Trophoblast cell (in vitro differentiated cells and primary cell): ENCODE measurements at regions not wholly inside any gene's neighbourhood (a gene's known extent, or its start where the extent isn't known, plus 50 kb on each side); places are given as distances from the start of the nearest gene placed in this dataset.

Source experiments
- DNase-seq, 2 donors: peaks; one replicate each; pipeline ENCODE4 v3.0.0-alpha.2; 2016
- H2AFZ ChIP-seq: 2 replicates; pipeline ENCODE4 v1.6.1; 2013; ENCODE audit warnings: low read length, moderate library complexity, mild to moderate bottlenecking; ENCODE audit not compliant: insufficient read depth, poor library complexity
- H2AK5ac ChIP-seq: 2 replicates; pipeline ENCODE4 v1.6.1; 2013; ENCODE audit warnings: mild to moderate bottlenecking, low read length
- H2BK120ac ChIP-seq: 2 replicates; pipeline ENCODE4 v1.6.1; 2013; ENCODE audit warnings: low read length, mild to moderate bottlenecking, moderate library complexity; ENCODE audit not compliant: insufficient read depth, poor library complexity
- H2BK12ac ChIP-seq: 2 replicates; pipeline ENCODE4 v1.6.1; 2013; ENCODE audit warnings: mild to moderate bottlenecking, low read length, moderate library complexity
- H2BK5ac ChIP-seq: 2 replicates; pipeline ENCODE4 v1.6.1; 2013; ENCODE audit warnings: low read length, low read depth, moderate library complexity, mild to moderate bottlenecking; ENCODE audit not compliant: poor library complexity
- H3K14ac ChIP-seq: 2 replicates; pipeline ENCODE4 v1.6.1; 2013; ENCODE audit warnings: mild to moderate bottlenecking, low read length
- H3K18ac ChIP-seq: 2 replicates; pipeline ENCODE4 v1.6.1; 2013; ENCODE audit warnings: mild to moderate bottlenecking, low read length
- H3K23ac ChIP-seq: 2 replicates; pipeline ENCODE4 v1.6.1; 2013; ENCODE audit warnings: low read length
- H3K27ac ChIP-seq: 2 replicates; pipeline ENCODE4 v1.5.1; 2013; ENCODE audit warnings: low read depth, mild to moderate bottlenecking, inconsistent platforms, low read length, moderate library complexity
- H3K27me3 ChIP-seq: 2 replicates; pipeline ENCODE4 v1.6.1; 2013; ENCODE audit warnings: inconsistent platforms, mild to moderate bottlenecking, low read length, moderate library complexity; ENCODE audit not compliant: insufficient read depth
- H3K36me3 ChIP-seq, 2 experiments: 1 replicate in 1 of 2; 2 replicates in 1 of 2; pipeline ENCODE4 v1.6.1; 2013; ENCODE audit warnings: low read length in 2 of 2, mild to moderate bottlenecking in 2 of 2, moderate library complexity in 1 of 2; ENCODE audit not compliant: insufficient read depth in 2 of 2, control insufficient read depth in 1 of 2
- H3K4ac ChIP-seq: 2 replicates; pipeline ENCODE4 v1.6.1; 2013; ENCODE audit warnings: low read depth, mild to moderate bottlenecking, low read length, moderate library complexity
- H3K4me1 ChIP-seq, 2 experiments: 1 replicate in 1 of 2; 2 replicates in 1 of 2; pipeline ENCODE4 v1.6.1; 2013; ENCODE audit warnings: low read length in 2 of 2, mild to moderate bottlenecking in 2 of 2, moderate library complexity in 1 of 2; ENCODE audit not compliant: insufficient read depth in 2 of 2, control insufficient read depth in 1 of 2
- H3K4me2 ChIP-seq: 2 replicates; pipeline ENCODE4 v1.6.1; 2013; ENCODE audit warnings: inconsistent platforms, mild to moderate bottlenecking, low read length, moderate library complexity
- H3K4me3 ChIP-seq: 2 replicates; pipeline ENCODE4 v1.5.1; 2013; ENCODE audit warnings: mild to moderate bottlenecking, low read depth, low read length, inconsistent platforms
- H3K79me1 ChIP-seq: one replicate; pipeline ENCODE4 v1.6.1; 2013; ENCODE audit warnings: low read length
- H3K79me2 ChIP-seq: 2 replicates; pipeline ENCODE4 v1.6.1; 2013; ENCODE audit warnings: low read length, mild to moderate bottlenecking; ENCODE audit not compliant: control insufficient read depth, insufficient read depth, poor library complexity
- H3K9ac ChIP-seq: 2 replicates; pipeline ENCODE4 v1.6.1; 2013; ENCODE audit warnings: mild to moderate bottlenecking, low read length
- H3K9me3 ChIP-seq: 2 replicates; pipeline ENCODE4 v1.6.1; 2013; ENCODE audit warnings: low read depth, mild to moderate bottlenecking, control low read depth, inconsistent platforms, low read length; ENCODE audit not compliant: insufficient read depth
- H4K12ac ChIP-seq: 2 replicates; pipeline ENCODE4 v1.6.1; 2013; ENCODE audit warnings: low read depth, mild to moderate bottlenecking, low read length, moderate library complexity
- H4K8ac ChIP-seq: 2 replicates; pipeline ENCODE4 v1.6.1; 2013; ENCODE audit warnings: low read depth, mild to moderate bottlenecking, low read length, moderate library complexity
- H4K91ac ChIP-seq: one replicate; pipeline ENCODE4 v1.6.1; 2013; ENCODE audit warnings: low read depth, mild to moderate bottlenecking, low read length, moderate library complexity
- WGBS: extraction: QIAGEN DNeasy Blood & Tissue Kit; methylation state at CpG from one replicate; pipeline ENCODE4 v1.1.7; 2013; ENCODE audit warnings: missing lambda C conversion rate; ENCODE audit not compliant: insufficient read length, insufficient coverage; ENCODE audit errors: extremely low coverage; 5-methylcytosine and 5-hydroxymethylcytosine counted together

DNA sequence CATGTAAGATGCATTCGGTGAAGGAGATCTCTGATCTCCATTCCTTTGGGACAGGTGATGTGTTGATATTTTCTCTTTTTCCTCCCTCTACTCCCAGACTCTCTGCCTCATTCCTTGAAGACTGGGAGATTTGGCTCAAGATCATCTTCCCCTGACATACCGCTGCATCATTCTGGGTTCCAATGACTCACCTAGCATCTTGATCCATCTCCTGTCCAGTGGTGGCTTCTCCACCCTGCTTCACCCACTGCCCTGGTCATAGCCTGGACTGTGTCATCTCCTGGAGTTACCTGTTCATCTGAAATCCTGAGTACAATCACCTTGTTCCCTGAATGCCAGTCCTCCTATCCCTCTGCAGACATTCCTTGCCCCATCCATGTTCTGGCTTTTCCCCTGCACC, 57.4 kb upstream of the TRAK1 start:
- no peak overlapping the region for H3K27ac ChIP-seq
- H3K4me2 ChIP-seq = no peak overlapping the region
- no peak overlapping the region for H4K12ac ChIP-seq
- no peak overlapping the region for H4K8ac ChIP-seq
- peaks cover 34 to 56% of the 10 kb centered on the region in 2 experiments for H3K4me1 ChIP-seq
- H2AK5ac ChIP-seq = no peak overlapping the region
- H2BK120ac ChIP-seq = no peak overlapping the region
- H3K23ac ChIP-seq = no peak overlapping the region
- H3K9ac ChIP-seq = no peak overlapping the region
- no peaks in the 10 kb centered on the region for H3K27me3 ChIP-seq
- peak overlapping the region; percentile 31 for H3K4ac ChIP-seq
- peak overlapping the region; percentile 34 for H3K18ac ChIP-seq
- H2AFZ ChIP-seq = no peak overlapping the region
- no peak overlapping the region for H3K4me3 ChIP-seq
- H4K91ac ChIP-seq = no peak overlapping the region
- H3K14ac ChIP-seq = peak overlapping the region; percentile 51
- H3K79me2 ChIP-seq = peaks cover 16% of the 10 kb centered on the region
- H2BK12ac ChIP-seq = peak overlapping the region; percentile 12
- peak; percentile 47 to 64 for DNase-seq
- peaks cover 2 to 4% of the 10 kb centered on the region in 2 experiments for H3K36me3 ChIP-seq
- peaks cover 34% of the 10 kb centered on the region for H3K79me1 ChIP-seq
- no CpG with 5 or more reads among the region's 2 CpGs for WGBS
- H2BK5ac ChIP-seq = no peak overlapping the region
- H3K9me3 ChIP-seq = no peaks in the 10 kb centered on the region

- no peak overlapping the region for H3K18ac ChIP-seq
- no peak overlapping the region for H3K4me2 ChIP-seq
- H2AK5ac ChIP-seq = no peak overlapping the region
- DNase-seq = peak; percentile 96 to 97
- H3K79me2 ChIP-seq = peaks cover 11% of the 10 kb centered on the region
- H3K9ac ChIP-seq = no peak overlapping the region
- peak overlapping the region; percentile 52 for H3K4ac ChIP-seq
- H3K4me1 ChIP-seq = peaks cover 31 to 56% of the 10 kb centered on the region in 2 experiments
- peaks cover 2 to 4% of the 10 kb centered on the region in 2 experiments for H3K36me3 ChIP-seq
- no peaks in the 10 kb centered on the region for H3K9me3 ChIP-seq
- H4K12ac ChIP-seq = no peak overlapping the region
- H3K79me1 ChIP-seq = peaks cover 29% of the 10 kb centered on the region
- peak overlapping the region; percentile 20 for H2BK12ac ChIP-seq
- H3K14ac ChIP-seq = peak overlapping the region; percentile 54
- no peaks in the 10 kb centered on the region for H3K27me3 ChIP-seq
- H3K23ac ChIP-seq = no peak overlapping the region
- H4K91ac ChIP-seq = peak overlapping the region; percentile 61
- no peak overlapping the region for H4K8ac ChIP-seq
- peak overlapping the region; percentile 4 for H2BK120ac ChIP-seq
- WGBS = no CpG with 5 or more reads among the region's 15 CpGs
- H2BK5ac ChIP-seq = peak overlapping the region; percentile 14
- H2AFZ ChIP-seq = no peak overlapping the region
- peak overlapping the region; percentile 78 for H3K27ac ChIP-seq
- no peak overlapping the region for H3K4me3 ChIP-seq
These were observed 58.3 kb upstream of the TRAK1 start for GRCh38 chr3:42032693-42033349.

- Histone ChIP-seq H4K12ac (no peak overlapping the region), H2BK5ac (no peak overlapping the region), H3K4me2 (no peak overlapping the region), H3K27ac (peak overlapping the region; percentile 78), H2AK5ac (no peak overlapping the region), H3K4ac (no peak overlapping the region), H2BK120ac (no peak overlapping the region), H3K9me3 (no peaks in the 10 kb centered on the region), H4K8ac (no peak overlapping the region), H3K79me2 (peaks cover 11% of the 10 kb centered on the region), H3K36me3 (peaks cover 2 to 4% of the 10 kb centered on the region in 2 experiments), H3K4me3 (no peak overlapping the region), H3K79me1 (peaks cover 25% of the 10 kb centered on the region), H3K4me1 (peaks cover 25 to 49% of the 10 kb centered on the region in 2 experiments), H2AFZ (no peak overlapping the region), H3K18ac (no peak overlapping the region), H3K9ac (no peak overlapping the region), H3K27me3 (no peaks in the 10 kb centered on the region), H3K23ac (no peak overlapping the region), H4K91ac (no peak overlapping the region), H3K14ac (no peak overlapping the region), H2BK12ac (no peak overlapping the region)
- no CpG with 5 or more reads among the region's 8 CpGs for WGBS
- peak; percentile 57 to 70 for DNase-seq
These were observed 59.2 kb upstream of the TRAK1 start for GRCh38 chr3:42031808-42032480.

GRCh38 chr3:42028474-42028873, 62.7 kb upstream of the TRAK1 start:
- no peak overlapping the region for H2BK120ac ChIP-seq
- H3K4me1 ChIP-seq = peaks cover 11 to 32% of the 10 kb centered on the region in 2 experiments
- H4K12ac ChIP-seq = no peak overlapping the region
- peak overlapping the region; percentile 7 for H4K8ac ChIP-seq
- H3K9me3 ChIP-seq = no peaks in the 10 kb centered on the region
- no peaks in the 10 kb centered on the region for H3K36me3 ChIP-seq
- H2BK5ac ChIP-seq = peak overlapping the region; percentile 34
- no peak overlapping the region for H3K4me3 ChIP-seq
- no peaks in the 10 kb centered on the region for H3K27me3 ChIP-seq
- no peak overlapping the region for H3K18ac ChIP-seq
- H3K23ac ChIP-seq = no peak overlapping the region
- H3K4ac ChIP-seq = peak overlapping the region; percentile 85
- no peak overlapping the region for H2AK5ac ChIP-seq
- no peak overlapping the region for H2BK12ac ChIP-seq
- no peak overlapping the region for H2AFZ ChIP-seq
- H3K14ac ChIP-seq = no peak overlapping the region
- H3K4me2 ChIP-seq = no peak overlapping the region
- H3K79me1 ChIP-seq = peaks cover 9% of the 10 kb centered on the region
- no peak overlapping the region for H3K9ac ChIP-seq
- WGBS = no CpG with 5 or more reads among the region's 2 CpGs
- no peak for DNase-seq
- H4K91ac ChIP-seq = no peak overlapping the region
- H3K79me2 ChIP-seq = peaks cover 10% of the 10 kb centered on the region
- no peak overlapping the region for H3K27ac ChIP-seq
